BE2C (cell line): ENCODE measurements at regions not wholly inside any gene's neighbourhood (a gene's known extent, or its start where the extent isn't known, plus 50 kb on each side); places are given as distances from the start of the nearest gene placed in this dataset.
"Not testable (repeated sequence)": the region's sequence is repeated elsewhere in the genome, so short reads cannot be mapped to it uniquely, and the experiment has no call there.

Experiments used
- DNase-seq: peaks from one replicate; pipeline ENCODE4 v3.0.0-alpha.2; 2020
- H3K27me3 ChIP-seq: fragments of 250-450 bp; sonication (Bioruptor Pico); 2 replicates; pipeline ENCODE4 v1.5.1; 2020; ENCODE audit warnings: mild to moderate bottlenecking
- H3K36me3 ChIP-seq: fragments of 250-450 bp; sonication (Bioruptor Pico); 2 replicates; pipeline ENCODE4 v1.5.1; 2020; ENCODE audit warnings: mild to moderate bottlenecking
- H3K4me1 ChIP-seq: fragments of 250-450 bp; sonication (Bioruptor Pico); 2 replicates; pipeline ENCODE4 v1.5.1; 2020
- H3K4me3 ChIP-seq: 2 replicates; pipeline ENCODE4 v1.5.1; 2011; ENCODE audit warnings: low read depth, low read length
- H3K9me3 ChIP-seq: fragments of 250-450 bp; sonication (Bioruptor Pico); 2 replicates; pipeline ENCODE4 v1.5.1; 2020
- TF ChIP-seq, protein P1 (sequence below): IDR thresholded peaks from 2 replicates; pipeline ENCODE4 v1.5.1; 2012; ENCODE audit warnings: mild to moderate bottlenecking, low read depth, low read length

- Histone ChIP-seq H3K4me1 (no peaks in the 10 kb centered on the region), H3K9me3 (no peaks in the 10 kb centered on the region), H3K36me3 (no peaks in the 10 kb centered on the region), H3K4me3 (no peak overlapping the region), H3K27me3 (no peaks in the 10 kb centered on the region; the same call in 1 of the 2 replicates)
- TF ChIP-seq, protein P1, sequence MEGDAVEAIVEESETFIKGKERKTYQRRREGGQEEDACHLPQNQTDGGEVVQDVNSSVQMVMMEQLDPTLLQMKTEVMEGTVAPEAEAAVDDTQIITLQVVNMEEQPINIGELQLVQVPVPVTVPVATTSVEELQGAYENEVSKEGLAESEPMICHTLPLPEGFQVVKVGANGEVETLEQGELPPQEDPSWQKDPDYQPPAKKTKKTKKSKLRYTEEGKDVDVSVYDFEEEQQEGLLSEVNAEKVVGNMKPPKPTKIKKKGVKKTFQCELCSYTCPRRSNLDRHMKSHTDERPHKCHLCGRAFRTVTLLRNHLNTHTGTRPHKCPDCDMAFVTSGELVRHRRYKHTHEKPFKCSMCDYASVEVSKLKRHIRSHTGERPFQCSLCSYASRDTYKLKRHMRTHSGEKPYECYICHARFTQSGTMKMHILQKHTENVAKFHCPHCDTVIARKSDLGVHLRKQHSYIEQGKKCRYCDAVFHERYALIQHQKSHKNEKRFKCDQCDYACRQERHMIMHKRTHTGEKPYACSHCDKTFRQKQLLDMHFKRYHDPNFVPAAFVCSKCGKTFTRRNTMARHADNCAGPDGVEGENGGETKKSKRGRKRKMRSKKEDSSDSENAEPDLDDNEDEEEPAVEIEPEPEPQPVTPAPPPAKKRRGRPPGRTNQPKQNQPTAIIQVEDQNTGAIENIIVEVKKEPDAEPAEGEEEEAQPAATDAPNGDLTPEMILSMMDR = no peak
- DNase-seq = no peak
Observed at GRCh38 chr11:95616256-95616804, 173.3 kb downstream of the FAM76B start.

- no peak overlapping the region for H3K4me3 ChIP-seq
- DNase-seq = no peak
- TF ChIP-seq, protein P1 = no peak
- no peaks in the 10 kb centered on the region for H3K4me1 ChIP-seq
- no peaks in the 10 kb centered on the region for H3K27me3 ChIP-seq
- H3K36me3 ChIP-seq = no peaks in the 10 kb centered on the region
- H3K9me3 ChIP-seq = no peaks in the 10 kb centered on the region
Observed at GRCh38 chr11:95611827-95612226, 177.8 kb downstream of the FAM76B start.

DNA sequence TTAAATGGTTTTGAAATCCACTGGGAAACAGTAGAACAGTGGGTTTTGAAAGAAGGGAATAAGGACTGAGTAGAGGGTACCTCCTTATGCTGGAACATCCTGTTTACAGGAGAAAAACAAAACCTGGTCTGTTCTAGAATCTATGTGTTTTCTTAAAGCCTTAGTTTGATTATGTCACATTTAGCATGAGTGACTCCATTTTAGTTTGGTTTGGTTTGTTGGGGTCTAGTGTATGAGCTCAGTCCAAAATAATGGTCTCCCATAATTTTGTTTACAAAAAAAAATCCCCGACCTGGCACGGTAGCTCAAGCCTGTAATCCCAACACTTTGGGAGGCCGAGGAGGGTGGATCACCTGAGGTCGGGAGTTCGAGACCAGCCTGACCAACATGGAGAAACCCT is 179.4 kb downstream of the FAM76B start:
- H3K4me1 ChIP-seq, DNase-seq, H3K36me3 ChIP-seq, H3K4me3 ChIP-seq, H3K27me3 ChIP-seq, H3K9me3 ChIP-seq: not testable (repeated sequence)

DNA sequence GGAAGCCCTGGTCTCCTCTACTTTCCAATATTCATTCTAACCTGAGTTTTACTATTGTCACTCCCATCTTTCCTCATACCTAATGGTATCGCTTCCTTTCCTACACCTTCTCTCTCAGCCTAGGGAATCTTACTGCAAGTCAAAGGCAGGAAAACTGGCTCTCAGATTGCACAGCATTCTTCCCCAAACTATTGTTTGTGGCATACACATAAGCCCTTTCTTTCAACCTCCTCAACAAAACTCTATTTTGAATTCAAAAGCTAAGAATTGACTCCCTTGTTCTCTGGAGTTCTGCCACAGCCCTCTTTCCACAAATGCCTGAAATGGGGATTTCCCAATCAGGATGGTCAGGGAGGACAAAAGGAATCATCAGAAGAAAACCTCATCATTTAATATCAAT is 181.5 kb downstream of the FAM76B start:
- DNase-seq = no peak
- H3K9me3 ChIP-seq = no peaks in the 10 kb centered on the region
- no peaks in the 10 kb centered on the region for H3K4me1 ChIP-seq
- H3K4me3 ChIP-seq = no peak overlapping the region
- no peaks in the 10 kb centered on the region for H3K36me3 ChIP-seq
- no peaks in the 10 kb centered on the region for H3K27me3 ChIP-seq
- TF ChIP-seq, protein P1 = no peak

- H3K4me3 ChIP-seq = no peak overlapping the region
- no peaks in the 10 kb centered on the region for H3K9me3 ChIP-seq
- H3K27me3 ChIP-seq = no peaks in the 10 kb centered on the region
- H3K4me1 ChIP-seq = no peaks in the 10 kb centered on the region
- TF ChIP-seq, protein P1 = no peak
- no peak for DNase-seq
- no peaks in the 10 kb centered on the region for H3K36me3 ChIP-seq
Observed at GRCh38 chr11:95606824-95607223, 182.8 kb downstream of the FAM76B start.

- Histone ChIP-seq H3K27me3 (no peaks in the 10 kb centered on the region), H3K4me1 (no peaks in the 10 kb centered on the region), H3K4me3 (no peak overlapping the region), H3K9me3 (no peaks in the 10 kb centered on the region), H3K36me3 (no peaks in the 10 kb centered on the region)
- DNase-seq = no peak
- TF ChIP-seq, protein P1 = no peak
Observed at GRCh38 chr11:95605271-95605940, 184.2 kb downstream of the FAM76B start.
